HFFc6 (cell line): ENCODE measurements at regions not wholly inside any gene's neighbourhood (a gene's known extent, or its start where the extent isn't known, plus 50 kb on each side); places are given as distances from the start of the nearest gene placed in this dataset.

Experiments used
- DNase-seq: peaks from one replicate; pipeline ENCODE4 v3.0.0-alpha.2; 2018
- H3K27ac Mint-ChIP-seq: 2 replicates; pipeline ENCODE4 v1.8.0; 2020; ENCODE audit warnings: mild to moderate bottlenecking, mixed read lengths
- H3K27me3 Mint-ChIP-seq: 2 replicates; pipeline ENCODE4 v1.8.0; 2021; ENCODE audit warnings: mild to moderate bottlenecking, moderate library complexity, mixed read lengths; ENCODE audit not compliant: insufficient read depth
- H3K36me3 Mint-ChIP-seq: 2 replicates; pipeline ENCODE4 v1.8.0; 2021; ENCODE audit warnings: low read depth, mixed read lengths
- H3K4me1 Mint-ChIP-seq: 2 replicates; pipeline ENCODE4 v1.8.0; 2020; ENCODE audit warnings: low read depth, mixed read lengths
- H3K4me3 Mint-ChIP-seq: 2 replicates; pipeline ENCODE4 v1.8.0; 2020; ENCODE audit warnings: mild to moderate bottlenecking, moderate library complexity, mixed read lengths
- H3K9me3 Mint-ChIP-seq: 2 replicates; pipeline ENCODE4 v1.8.0; 2020; ENCODE audit warnings: mild to moderate bottlenecking, mixed read lengths
- TF ChIP-seq, protein P1 (sequence below): fragments of 200-600 bp; sonication (generic); IDR thresholded peaks from 2 replicates; pipeline ENCODE4 v1.5.0; 2021; ENCODE audit warnings: antibody characterized with exemption, mild to moderate bottlenecking

- TF ChIP-seq, protein P1, sequence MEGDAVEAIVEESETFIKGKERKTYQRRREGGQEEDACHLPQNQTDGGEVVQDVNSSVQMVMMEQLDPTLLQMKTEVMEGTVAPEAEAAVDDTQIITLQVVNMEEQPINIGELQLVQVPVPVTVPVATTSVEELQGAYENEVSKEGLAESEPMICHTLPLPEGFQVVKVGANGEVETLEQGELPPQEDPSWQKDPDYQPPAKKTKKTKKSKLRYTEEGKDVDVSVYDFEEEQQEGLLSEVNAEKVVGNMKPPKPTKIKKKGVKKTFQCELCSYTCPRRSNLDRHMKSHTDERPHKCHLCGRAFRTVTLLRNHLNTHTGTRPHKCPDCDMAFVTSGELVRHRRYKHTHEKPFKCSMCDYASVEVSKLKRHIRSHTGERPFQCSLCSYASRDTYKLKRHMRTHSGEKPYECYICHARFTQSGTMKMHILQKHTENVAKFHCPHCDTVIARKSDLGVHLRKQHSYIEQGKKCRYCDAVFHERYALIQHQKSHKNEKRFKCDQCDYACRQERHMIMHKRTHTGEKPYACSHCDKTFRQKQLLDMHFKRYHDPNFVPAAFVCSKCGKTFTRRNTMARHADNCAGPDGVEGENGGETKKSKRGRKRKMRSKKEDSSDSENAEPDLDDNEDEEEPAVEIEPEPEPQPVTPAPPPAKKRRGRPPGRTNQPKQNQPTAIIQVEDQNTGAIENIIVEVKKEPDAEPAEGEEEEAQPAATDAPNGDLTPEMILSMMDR: no peak
- Mint-ChIP-seq H3K9me3 (no peaks in the 10 kb centered on the region), H3K27ac (no peak overlapping the region), H3K36me3 (no peaks in the 10 kb centered on the region), H3K4me1 (no peaks in the 10 kb centered on the region), H3K4me3 (no peak overlapping the region), H3K27me3 (peaks cover 15% of the 10 kb centered on the region)
- DNase-seq: no peak
These were observed 87.7 kb downstream of the UTP18 start for GRCh38 chr17:51347851-51348584.

- Mint-ChIP-seq H3K9me3 (no peaks in the 10 kb centered on the region), H3K4me1 (no peaks in the 10 kb centered on the region; the same call in 1 of the 2 replicates), H3K4me3 (no peak overlapping the region), H3K27ac (no peak overlapping the region), H3K27me3 (peaks cover 20% of the 10 kb centered on the region), H3K36me3 (no peaks in the 10 kb centered on the region)
- TF ChIP-seq, protein P1: no peak
- DNase-seq: no peak
These were observed 90.7 kb downstream of the UTP18 start for GRCh38 chr17:51351080-51351479.

DNA sequence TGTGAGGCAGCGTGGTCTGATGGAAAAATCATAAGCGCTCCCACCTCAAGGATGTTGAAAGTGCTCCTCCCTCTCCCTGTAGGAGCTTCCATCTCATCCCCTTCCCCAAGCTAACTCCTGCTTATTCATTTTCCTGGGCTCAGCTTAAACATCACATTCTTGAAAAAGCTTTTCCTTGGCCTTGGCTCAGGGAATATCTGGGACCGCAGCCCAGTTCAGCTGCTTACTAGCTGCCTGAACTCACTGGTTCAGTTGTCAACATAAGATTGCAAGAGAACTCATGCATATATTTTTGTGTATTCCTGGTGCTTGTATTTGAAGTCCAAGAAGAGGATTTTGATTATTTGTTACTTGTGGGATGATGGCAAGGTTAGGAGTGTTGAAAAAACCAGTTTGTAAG is 91.5 kb downstream of the UTP18 start:
- Mint-ChIP-seq H3K27ac (no peak overlapping the region), H3K4me3 (no peak overlapping the region), H3K36me3 (no peaks in the 10 kb centered on the region), H3K27me3 (peaks cover 20% of the 10 kb centered on the region), H3K4me1 (no peaks in the 10 kb centered on the region; the same call in 1 of the 2 replicates), H3K9me3 (no peaks in the 10 kb centered on the region)
- no peak for DNase-seq
- TF ChIP-seq, protein P1: no peak

- DNase-seq: no peak
- Mint-ChIP-seq H3K36me3 (no peaks in the 10 kb centered on the region), H3K27me3 (peaks cover 16% of the 10 kb centered on the region)
These were observed 92.5 kb downstream of the UTP18 start for GRCh38 chr17:51352798-51353197.

DNA sequence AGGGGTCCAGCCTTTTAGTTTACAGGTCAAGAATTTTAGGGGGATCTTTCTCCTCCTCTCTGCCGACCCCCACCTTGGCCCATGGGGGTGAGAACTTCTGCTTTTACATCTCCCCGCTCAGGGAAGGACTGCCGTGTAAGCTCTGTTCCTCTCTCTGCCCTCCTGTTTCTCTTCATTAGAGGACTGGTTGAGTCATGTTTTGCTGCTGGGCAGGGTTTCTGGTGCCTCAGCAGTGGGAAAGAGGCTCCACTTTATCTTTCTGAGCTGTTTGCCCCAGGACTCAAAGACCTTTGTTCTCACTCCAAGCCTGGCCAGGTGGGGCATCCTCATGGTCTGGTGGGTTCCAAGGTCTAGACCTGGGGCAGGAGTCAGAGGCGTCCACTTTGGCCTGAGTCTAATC is 93.0 kb downstream of the UTP18 start:
- Mint-ChIP-seq H3K4me1 (no peaks in the 10 kb centered on the region; the same call in 1 of the 2 replicates), H3K27me3 (peaks cover 16% of the 10 kb centered on the region), H3K4me3 (no peak overlapping the region), H3K9me3 (no peaks in the 10 kb centered on the region), H3K36me3 (no peaks in the 10 kb centered on the region), H3K27ac (no peak overlapping the region)
- DNase-seq: no peak
- TF ChIP-seq, protein P1: no peak

More at GRCh38 chr17:51352798-51353197, 92.5 kb downstream of the UTP18 start:
- no peaks in the 10 kb centered on the region for H3K9me3 Mint-ChIP-seq
- TF ChIP-seq, protein P1: no peak
- H3K27ac Mint-ChIP-seq: no peak overlapping the region
- no peaks in the 10 kb centered on the region; the same call in 1 of the 2 replicates for H3K4me1 Mint-ChIP-seq
- H3K4me3 Mint-ChIP-seq: no peak overlapping the region
